GM12878 (cell line): ENCODE measurements at regions not wholly inside any gene's neighbourhood (a gene's known extent, or its start where the extent isn't known, plus 50 kb on each side); places are given as distances from the start of the nearest gene placed in this dataset.

Experiments
- ATAC-seq: fragments of 200-7000 bp; cut with Tn5 transposase; 3 replicates; pipeline ENCODE4 v1.9.1; 2020; ENCODE audit warnings: mild to moderate bottlenecking, moderate library complexity
- BruUV-seq: library from RNA; stranded (reverse); fragments of 400-500 nt; replicated peaks from 2 replicates; lab custom pipeline; 2021; lab: Mats Ljungman, UMichigan
- CTCF ChIA-PET: fragments of 300-600 bp; sonication (Branson Sonifier 250); formaldehyde crosslinking; extraction: SDS; loops from one replicate; lab custom pipeline; 2021; ENCODE audit warnings: inconsistent platforms; lab: Yijun Ruan, JAX
- POLR2A ChIA-PET: fragments of 350-600 bp; formaldehyde crosslinking; extraction: SDS; loops from one replicate; lab custom pipeline; 2021; ENCODE audit warnings: inconsistent platforms; lab: Charles Lee
- RAD21 ChIA-PET: fragments of 300-600 bp; sonication (Branson Sonifier 250); formaldehyde crosslinking; loops from one replicate; lab custom pipeline; 2023; ENCODE audit warnings: antibody characterized with exemption; ENCODE audit not compliant: unreplicated experiment; lab: Charles Lee
- SMC1A ChIA-PET: fragments of 300-600 bp; sonication (Branson Sonifier 250); formaldehyde crosslinking; loops from one replicate; lab custom pipeline; 2023; ENCODE audit not compliant: unreplicated experiment, uncharacterized antibody; lab: Charles Lee
- DNase-seq: peaks from one replicate; pipeline ENCODE4 v3.0.0-alpha.2; 2011; ENCODE audit warnings: low read depth, low spot score
- FAIRE-seq: peaks from 3 replicates; lab custom pipeline; 2011; peaks lifted over from hg19 to GRCh38; lab: Jason Lieb, UNC
- H2AFZ ChIP-seq: 2 replicates; pipeline ENCODE4 v1.6.0; 2011; ENCODE audit warnings: low read depth, low read length, control low read depth; ENCODE audit not compliant: control insufficient read depth
- H3K27ac ChIP-seq: 2 replicates; pipeline ENCODE4 v1.5.1; 2011; ENCODE audit warnings: control low read depth; ENCODE audit not compliant: control insufficient read depth, insufficient read depth
- H3K27me3 ChIP-seq, 2 experiments: replicated peaks in 1 of 2; 2 replicates each; pipeline versions ENCODE4 v1.6.0 to v1.6.1; 2011; ENCODE audit warnings: low read length in 1 of 2; ENCODE audit not compliant: control insufficient read depth in 2 of 2, insufficient read depth in 2 of 2
- H3K36me3 ChIP-seq, 2 experiments: 2 replicates each; pipeline ENCODE4 v1.5.1; 2011; ENCODE audit warnings: low read length in 1 of 2; ENCODE audit not compliant: control insufficient read depth in 2 of 2, insufficient read depth in 2 of 2
- H3K4me1 ChIP-seq: 2 replicates; pipeline ENCODE4 v1.6.1; 2011; ENCODE audit warnings: mild to moderate bottlenecking, low read length, moderate library complexity, mixed read lengths; ENCODE audit not compliant: control insufficient read depth, insufficient read depth
- H3K4me2 ChIP-seq: 2 replicates; pipeline ENCODE4 v1.6.0; 2011; ENCODE audit warnings: control low read depth; ENCODE audit not compliant: control insufficient read depth, insufficient read depth
- H3K4me3 ChIP-seq: fragments of 200-600 bp; sonication (generic); 2 replicates; pipeline ENCODE4 v1.5.1; 2016
- H3K79me2 ChIP-seq: 2 replicates; pipeline ENCODE4 v1.6.0; 2011; ENCODE audit warnings: low read length; ENCODE audit not compliant: control insufficient read depth, insufficient read depth
- H3K9ac ChIP-seq: 2 replicates; pipeline ENCODE4 v1.8.0; 2011; ENCODE audit warnings: low read length, control low read depth, mixed read lengths; ENCODE audit not compliant: control insufficient read depth, insufficient read depth
- H3K9me3 ChIP-seq: replicated peaks from 3 replicates; pipeline ENCODE4 v1.5.1; 2011; ENCODE audit warnings: mild to moderate bottlenecking, low read length; ENCODE audit not compliant: control insufficient read depth, insufficient read depth
- H4K20me1 ChIP-seq: 2 replicates; pipeline ENCODE4 v1.6.0; 2011; ENCODE audit not compliant: control insufficient read depth, insufficient read depth
- BRCA1 ChIP-seq: IDR thresholded peaks from 2 replicates; pipeline ENCODE4 v1.6.1; 2011; ENCODE audit warnings: low read depth, low read length, improper control_type of control experiment
- CBFB ChIP-seq: IDR thresholded peaks from 2 replicates; pipeline ENCODE4 v1.6.1; 2016; ENCODE audit warnings: antibody characterized with exemption, low read depth
- EGR1 ChIP-seq, 2 experiments: IDR thresholded peaks; 1 replicate in 1 of 2; 2 replicates in 1 of 2; pipeline ENCODE4 v1.6.1; 2011 to 2012; ENCODE audit warnings: low read depth in 2 of 2, low read length in 2 of 2, borderline replicate concordance in 1 of 2, mild to moderate bottlenecking in 1 of 2, moderate library complexity in 1 of 2
- ESRRA ChIP-seq: IDR thresholded peaks from 2 replicates; pipeline ENCODE4 v1.6.1; 2012; ENCODE audit warnings: mild to moderate bottlenecking, low read length, improper control_type of control experiment
- IKZF1 ChIP-seq: fragments of 450-650 bp; conservative IDR thresholded peaks from 2 replicates; pipeline ENCODE4 v1.6.1; 2017; ENCODE audit warnings: antibody characterized with exemption, mild to moderate bottlenecking
- KDM1A ChIP-seq: fragments of 200-600 bp; sonication (generic); IDR thresholded peaks from 2 replicates; pipeline ENCODE4 v1.6.1; 2016; ENCODE audit warnings: borderline replicate concordance
- KLF5 ChIP-seq: fragments of 450-650 bp; IDR thresholded peaks from 2 replicates; pipeline ENCODE4 v1.6.1; 2014; ENCODE audit warnings: mild to moderate bottlenecking; ENCODE audit not compliant: partially characterized antibody
- NFYB ChIP-seq: IDR thresholded peaks from 2 replicates; pipeline ENCODE4 v1.6.1; 2011; ENCODE audit warnings: low read depth, mild to moderate bottlenecking, low read length, improper control_type of control experiment, moderate library complexity; ENCODE audit not compliant: insufficient read depth
- NR2C1 ChIP-seq: fragments of 450-650 bp; IDR thresholded peaks from 2 replicates; pipeline ENCODE4 v1.6.1; 2017; ENCODE audit warnings: antibody characterized with exemption, mild to moderate bottlenecking, moderate library complexity
- RB1 ChIP-seq: fragments of 450-650 bp; formaldehyde crosslinking; IDR thresholded peaks from 2 replicates; pipeline ENCODE4 v1.6.1; 2017; ENCODE audit warnings: mild to moderate bottlenecking, borderline replicate concordance
- SIN3A ChIP-seq: IDR thresholded peaks from 2 replicates; pipeline ENCODE4 v1.6.1; 2012; ENCODE audit warnings: low read depth, low read length, improper control_type of control experiment
- SUPT20H ChIP-seq: IDR thresholded peaks from 2 replicates; pipeline ENCODE4 v1.6.1; 2011; ENCODE audit warnings: low read depth, mild to moderate bottlenecking, low read length, moderate library complexity, borderline replicate concordance; ENCODE audit not compliant: control insufficient read depth
- YBX1 ChIP-seq: fragments of 450-650 bp; IDR thresholded peaks from 2 replicates; pipeline ENCODE4 v1.6.1; 2016; ENCODE audit warnings: antibody characterized with exemption
- ZSCAN29 ChIP-seq: fragments of 450-650 bp; IDR thresholded peaks from 2 replicates; pipeline ENCODE4 v1.6.1; 2017; ENCODE audit warnings: mild to moderate bottlenecking, moderate library complexity
- WGBS: methylation state at CpG from one replicate; pipeline ENCODE4 v1.1.6; 2016; ENCODE audit warnings: low lambda C conversion rate; ENCODE audit not compliant: insufficient replicate concordance, insufficient coverage; ENCODE audit errors: missing lambda C conversion rate; 5-methylcytosine and 5-hydroxymethylcytosine counted together
- in situ Hi-C: fragments of 300-500 bp; cut with MboI; formaldehyde crosslinking; loops from 9 replicates; pipeline ENCODE4 v1.14.3; 2018; ENCODE audit warnings: mixed read lengths
- intact Hi-C: fragments of 100-400 bp; cut with micrococcal nuclease; formaldehyde crosslinking; loops from one replicate; pipeline ENCODE4 v1.14.2; 2022; ENCODE audit not compliant: unreplicated experiment
- TF ChIP-seq, protein P1 (sequence below): fragments of 450-650 bp; IDR thresholded peaks from 2 replicates; pipeline ENCODE4 v1.6.1; 2017; ENCODE audit warnings: mild to moderate bottlenecking, moderate library complexity
- TF ChIP-seq, protein P2 (sequence below): IDR thresholded peaks from 2 replicates; pipeline ENCODE4 v1.6.1; 2011; ENCODE audit warnings: borderline replicate concordance, low read depth, mild to moderate bottlenecking, moderate library complexity, mixed read lengths, low read length; ENCODE audit not compliant: insufficient read depth; ENCODE audit errors: extremely low read length

DNA sequence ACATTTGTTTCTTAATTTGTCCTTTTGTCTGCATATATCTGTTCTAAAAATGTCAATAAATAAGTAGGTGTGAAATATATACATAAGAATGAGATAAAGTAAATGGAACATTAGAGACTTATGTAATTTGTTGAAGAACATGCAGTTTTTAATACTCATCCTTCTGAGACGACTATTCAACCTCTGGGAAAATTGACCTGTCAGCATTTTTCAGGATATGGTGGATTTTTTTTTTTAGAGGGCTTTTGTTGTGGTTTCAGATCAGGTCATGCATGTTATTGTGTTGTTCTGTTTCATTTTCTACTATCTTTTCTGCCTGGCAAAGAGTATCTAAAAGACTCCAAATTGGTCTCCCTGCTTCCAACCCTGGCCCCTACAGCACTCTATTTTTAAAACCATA lies 97.3 kb downstream of the PCDH7 start:
- in situ Hi-C loops (no loop called here), intact Hi-C loops (no loop called here)
- Histone ChIP-seq H3K4me1 (no peaks in the 10 kb centered on the region), H3K9ac (no peak overlapping the region), H4K20me1 (no peaks in the 10 kb centered on the region), H3K36me3 (no peaks in the 10 kb centered on the region), H3K79me2 (no peaks in the 10 kb centered on the region), H3K9me3 (no peaks in the 10 kb centered on the region), H3K4me3 (no peak overlapping the region), H3K27ac (no peak overlapping the region), H3K4me2 (no peak overlapping the region), H2AFZ (no peak overlapping the region), H3K27me3 (no peaks in the 10 kb centered on the region)
- ATAC-seq (no peak), DNase-seq (no peak), FAIRE-seq (no peak)
- RAD21 ChIA-PET = no interaction called here
- WGBS = 0% methylated on average over 1 of the region's 1 CpG
- no TSS peak for BruUV-seq
- POLR2A ChIA-PET = no interaction called here
- SMC1A ChIA-PET = no interaction called here
- CTCF ChIA-PET = no interaction called here
- TF ChIP-seq IKZF1 = no peak
- TF ChIP-seq, protein P1, sequence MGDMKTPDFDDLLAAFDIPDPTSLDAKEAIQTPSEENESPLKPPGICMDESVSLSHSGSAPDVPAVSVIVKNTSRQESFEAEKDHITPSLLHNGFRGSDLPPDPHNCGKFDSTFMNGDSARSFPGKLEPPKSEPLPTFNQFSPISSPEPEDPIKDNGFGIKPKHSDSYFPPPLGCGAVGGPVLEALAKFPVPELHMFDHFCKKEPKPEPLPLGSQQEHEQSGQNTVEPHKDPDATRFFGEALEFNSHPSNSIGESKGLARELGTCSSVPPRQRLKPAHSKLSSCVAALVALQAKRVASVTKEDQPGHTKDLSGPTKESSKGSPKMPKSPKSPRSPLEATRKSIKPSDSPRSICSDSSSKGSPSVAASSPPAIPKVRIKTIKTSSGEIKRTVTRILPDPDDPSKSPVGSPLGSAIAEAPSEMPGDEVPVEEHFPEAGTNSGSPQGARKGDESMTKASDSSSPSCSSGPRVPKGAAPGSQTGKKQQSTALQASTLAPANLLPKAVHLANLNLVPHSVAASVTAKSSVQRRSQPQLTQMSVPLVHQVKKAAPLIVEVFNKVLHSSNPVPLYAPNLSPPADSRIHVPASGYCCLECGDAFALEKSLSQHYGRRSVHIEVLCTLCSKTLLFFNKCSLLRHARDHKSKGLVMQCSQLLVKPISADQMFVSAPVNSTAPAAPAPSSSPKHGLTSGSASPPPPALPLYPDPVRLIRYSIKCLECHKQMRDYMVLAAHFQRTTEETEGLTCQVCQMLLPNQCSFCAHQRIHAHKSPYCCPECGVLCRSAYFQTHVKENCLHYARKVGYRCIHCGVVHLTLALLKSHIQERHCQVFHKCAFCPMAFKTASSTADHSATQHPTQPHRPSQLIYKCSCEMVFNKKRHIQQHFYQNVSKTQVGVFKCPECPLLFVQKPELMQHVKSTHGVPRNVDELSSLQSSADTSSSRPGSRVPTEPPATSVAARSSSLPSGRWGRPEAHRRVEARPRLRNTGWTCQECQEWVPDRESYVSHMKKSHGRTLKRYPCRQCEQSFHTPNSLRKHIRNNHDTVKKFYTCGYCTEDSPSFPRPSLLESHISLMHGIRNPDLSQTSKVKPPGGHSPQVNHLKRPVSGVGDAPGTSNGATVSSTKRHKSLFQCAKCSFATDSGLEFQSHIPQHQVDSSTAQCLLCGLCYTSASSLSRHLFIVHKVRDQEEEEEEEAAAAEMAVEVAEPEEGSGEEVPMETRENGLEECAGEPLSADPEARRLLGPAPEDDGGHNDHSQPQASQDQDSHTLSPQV = no peak
- TF ChIP-seq BRCA1 = no peak
- TF ChIP-seq SIN3A = no peak
- TF ChIP-seq KLF5 = no peak
- no peak for TF ChIP-seq NFYB
- no peak for TF ChIP-seq NR2C1
- no peak for TF ChIP-seq ZSCAN29
- no peak for TF ChIP-seq SUPT20H
- TF ChIP-seq EGR1 (IDR thresholded peaks at IDR 0.05; ENCODE audit: borderline replicate concordance in 1 of 2, low read depth in 2 of 2, low read length in 2 of 2) = no peak
- no peak for TF ChIP-seq KDM1A
- no peak for TF ChIP-seq RB1
- no peak for TF ChIP-seq ESRRA
- TF ChIP-seq, protein P2, sequence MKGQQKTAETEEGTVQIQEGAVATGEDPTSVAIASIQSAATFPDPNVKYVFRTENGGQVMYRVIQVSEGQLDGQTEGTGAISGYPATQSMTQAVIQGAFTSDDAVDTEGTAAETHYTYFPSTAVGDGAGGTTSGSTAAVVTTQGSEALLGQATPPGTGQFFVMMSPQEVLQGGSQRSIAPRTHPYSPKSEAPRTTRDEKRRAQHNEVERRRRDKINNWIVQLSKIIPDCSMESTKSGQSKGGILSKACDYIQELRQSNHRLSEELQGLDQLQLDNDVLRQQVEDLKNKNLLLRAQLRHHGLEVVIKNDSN = no peak
- TF ChIP-seq CBFB = no peak
- TF ChIP-seq YBX1 = no peak
